Activated T-helper 1 cell treated with anti-CD3 and anti-CD28 coated beads, Interleukin-2, amount 50 U/mL, for 16 hours (primary cell): ENCODE measurements at regions not wholly inside any gene's neighbourhood (a gene's known extent, or its start where the extent isn't known, plus 50 kb on each side); places are given as distances from the start of the nearest gene placed in this dataset.
"Not testable (repeated sequence)": the region's sequence is repeated elsewhere in the genome, so short reads cannot be mapped to it uniquely, and the experiment has no call there.

Experiments
- DNase-seq, 2 donors: peaks; one replicate each; pipeline ENCODE4 v3.0.0-alpha.2; 2020; ENCODE audit warnings: low read depth in 1 of 2, low spot score in 1 of 2

DNA sequence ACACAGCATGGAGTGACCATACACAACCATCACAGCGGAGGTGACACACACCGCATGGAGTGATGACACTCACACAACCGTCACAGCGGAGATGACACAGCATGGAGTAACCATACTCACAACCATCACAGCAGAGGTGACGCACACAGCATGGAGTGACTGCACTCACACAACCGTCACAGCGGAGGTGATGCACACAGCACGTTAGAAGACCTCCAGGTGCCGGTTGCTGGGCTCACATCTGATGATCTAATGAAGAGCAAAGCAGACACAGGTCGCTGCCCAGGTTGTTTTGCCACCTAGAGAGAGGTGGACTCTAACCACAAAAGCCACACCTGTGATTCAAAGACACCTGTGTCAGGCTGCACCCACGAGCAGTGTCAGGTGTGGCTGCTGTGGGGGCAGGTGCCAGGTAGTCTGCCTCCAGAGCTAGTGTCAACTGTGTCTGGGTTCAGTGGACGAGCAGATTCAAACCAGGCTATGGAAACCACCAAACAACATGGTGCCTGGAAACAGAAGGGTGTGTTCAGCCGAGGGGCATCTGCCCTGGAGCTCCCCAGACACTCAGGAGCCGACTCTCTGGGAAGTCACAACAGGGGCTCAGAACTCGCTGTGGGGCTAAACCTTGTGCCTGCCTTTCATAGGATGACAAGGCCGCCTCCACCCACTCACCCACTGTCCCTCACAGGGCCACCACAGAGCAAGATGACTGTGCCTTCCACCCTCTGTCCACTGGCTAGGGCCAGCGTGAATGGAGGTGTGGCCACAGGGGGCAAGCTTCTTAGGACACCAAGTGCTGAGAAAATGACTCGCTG is 608.2 kb downstream of the TBC1D22A start:
- no peak for DNase-seq

DNA sequence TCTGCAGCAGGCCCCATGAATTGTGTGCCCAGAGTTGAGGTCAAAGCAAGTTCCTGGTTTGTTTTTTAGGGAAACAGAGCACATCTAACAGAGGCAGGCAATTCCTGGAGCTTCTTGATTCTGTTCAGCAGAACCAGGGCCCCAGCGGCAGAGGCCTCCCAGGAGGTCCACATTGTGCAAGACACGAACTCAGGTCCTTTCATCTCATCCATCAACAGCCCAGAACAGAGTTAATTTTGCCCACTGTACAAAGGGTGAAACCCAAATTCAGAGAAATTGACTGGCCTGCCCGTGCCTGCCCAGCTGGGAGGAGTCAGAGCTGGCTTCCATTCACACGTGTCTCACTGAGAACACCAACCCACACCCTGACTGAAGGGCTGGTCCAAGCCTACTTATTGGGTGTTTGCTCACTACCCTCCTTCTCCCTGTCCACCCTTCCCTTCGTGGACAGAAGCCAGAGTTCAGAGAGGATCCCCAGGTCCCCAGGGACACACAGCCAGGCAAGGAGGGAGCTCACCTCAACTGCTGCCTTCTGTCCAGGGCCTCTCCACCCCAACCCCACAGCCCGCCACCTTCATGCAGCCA is 607.1 kb downstream of the TBC1D22A start:
- no peak for DNase-seq

- no peak for DNase-seq
Observed at GRCh38 chr22:47369020-47369419, 606.6 kb downstream of the TBC1D22A start.

GRCh38 chr22:47367993-47368945 is 605.8 kb downstream of the TBC1D22A start:
- DNase-seq, result no peak

- no peak for DNase-seq
Observed at GRCh38 chr22:47367107-47367690, 604.7 kb downstream of the TBC1D22A start.

DNA sequence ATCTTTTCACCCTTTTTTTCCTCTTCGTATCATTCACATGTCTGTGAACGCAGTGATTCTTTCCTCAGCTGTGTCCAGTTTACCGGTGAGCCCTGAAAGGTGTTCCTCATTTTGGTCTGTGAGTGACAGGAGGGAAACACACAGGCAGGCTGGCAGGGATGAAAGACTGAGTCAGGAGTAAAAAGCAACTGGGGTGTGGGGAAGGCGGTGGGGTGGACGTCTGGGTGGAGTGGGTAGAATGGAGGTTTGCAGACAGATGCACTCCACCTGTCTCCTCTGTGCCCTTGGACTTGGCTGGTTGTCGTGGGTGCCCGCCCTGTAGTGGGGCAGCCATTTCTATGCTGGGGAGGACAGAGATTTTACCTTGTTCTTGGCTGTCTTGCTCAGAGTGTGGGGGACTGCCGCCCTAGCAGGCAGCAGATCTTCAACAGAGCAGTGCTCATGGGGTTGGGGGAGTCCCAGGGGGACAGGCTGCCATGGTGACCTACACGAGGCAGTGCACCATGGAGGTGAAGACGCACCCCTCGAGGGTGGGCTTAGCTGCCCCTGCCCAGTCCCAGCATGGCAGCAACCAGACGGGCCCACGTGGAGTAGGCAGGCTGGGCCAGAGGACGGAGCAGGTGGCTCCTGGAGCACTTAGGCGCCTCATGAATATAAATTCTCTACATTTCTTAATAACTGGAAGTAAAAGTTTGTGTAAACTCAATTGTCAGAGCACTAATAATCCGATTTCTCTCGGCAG is 603.7 kb downstream of the TBC1D22A start:
- DNase-seq, result no peak

- DNase-seq, result no peak
Observed at GRCh38 chr22:47361247-47361646, 598.8 kb downstream of the TBC1D22A start.

- DNase-seq, result no peak
Observed at GRCh38 chr22:47357493-47357892, 595.0 kb downstream of the TBC1D22A start.

GRCh38 chr22:47357086-47357485 is 594.6 kb downstream of the TBC1D22A start:
- no peak for DNase-seq

- no peak for DNase-seq
Observed at GRCh38 chr22:47356511-47357011, 594.1 kb downstream of the TBC1D22A start.

- DNase-seq, result no peak
Observed at GRCh38 chr22:47355776-47356510, 593.5 kb downstream of the TBC1D22A start.

DNA sequence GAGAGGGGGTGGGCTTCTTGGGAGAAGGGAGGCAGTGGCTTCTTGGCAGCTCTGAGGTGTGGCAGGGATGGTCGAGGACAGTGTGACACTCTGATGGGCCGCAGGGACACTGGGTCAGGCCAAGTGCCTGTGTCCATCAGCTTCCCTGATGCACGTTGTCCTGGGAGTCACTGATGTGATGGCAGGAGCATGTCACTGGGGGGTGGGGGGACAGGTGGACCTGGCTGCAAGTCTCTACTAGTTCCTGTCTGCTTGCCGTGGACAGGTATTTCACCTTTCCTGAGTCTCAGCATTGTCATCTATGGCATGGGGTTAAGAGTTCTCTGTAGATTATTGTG is 592.9 kb downstream of the TBC1D22A start:
- no peak for DNase-seq

DNA sequence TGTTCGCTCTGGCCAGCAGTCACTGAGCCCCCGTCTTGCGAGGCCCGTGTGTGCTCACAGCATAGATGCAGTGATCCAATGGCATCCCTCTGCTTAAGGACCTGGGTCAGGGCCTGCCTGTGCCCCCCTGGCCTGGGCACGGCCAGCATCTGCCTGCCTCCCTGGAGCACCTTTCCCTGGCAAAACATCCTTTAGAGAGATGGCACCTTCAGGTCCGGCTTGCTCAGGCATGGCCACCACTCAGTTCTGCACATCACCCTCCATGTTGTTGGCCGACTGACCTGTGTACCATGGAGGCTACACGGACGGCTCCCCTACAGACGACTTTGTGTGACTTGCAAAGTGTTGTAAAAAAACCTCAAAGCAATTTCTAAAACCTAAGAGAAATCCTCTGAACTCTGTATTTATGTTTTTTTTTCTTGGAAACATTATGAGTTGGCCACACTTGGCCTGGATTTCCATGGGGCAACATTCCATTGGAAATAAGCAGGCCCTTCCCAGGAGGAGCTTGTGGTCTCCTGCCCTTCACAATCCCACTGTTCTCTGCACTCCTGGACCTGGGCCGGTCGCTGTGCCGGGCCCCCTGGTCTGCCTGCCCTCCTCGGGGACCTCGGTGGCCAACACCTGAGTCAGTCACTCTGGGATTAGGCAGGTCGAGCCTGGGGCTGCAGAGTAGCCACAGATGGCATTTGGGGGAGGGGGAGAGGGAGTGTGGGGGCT is 592.4 kb downstream of the TBC1D22A start:
- no peak for DNase-seq

GRCh38 chr22:47352920-47353700 is 590.7 kb downstream of the TBC1D22A start:
- DNase-seq, result no peak

- DNase-seq, result no peak
Observed at GRCh38 chr22:47351836-47352579, 589.6 kb downstream of the TBC1D22A start.

- DNase-seq, result not testable (repeated sequence)
Observed at GRCh38 chr22:47346287-47346686, 583.8 kb downstream of the TBC1D22A start.

DNA sequence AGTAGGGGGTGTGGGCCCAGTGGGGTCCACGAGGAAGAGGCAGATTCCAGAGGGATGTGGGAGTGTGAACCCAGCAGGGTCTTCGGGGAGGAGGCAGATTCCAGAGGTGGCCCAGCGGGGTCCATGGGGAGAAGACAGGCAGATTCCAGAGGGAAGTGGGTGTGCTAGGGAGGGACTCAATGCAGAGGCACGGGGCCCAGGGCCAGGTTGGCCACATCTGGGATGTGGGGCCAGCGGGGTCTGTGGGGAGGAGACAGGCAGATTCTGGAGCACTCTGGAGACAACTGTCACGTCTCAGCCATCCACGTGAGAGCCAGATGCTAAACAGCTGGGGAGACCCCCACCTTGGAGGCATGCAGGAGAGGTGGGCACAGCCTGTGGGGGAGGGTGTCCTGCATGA is 582.6 kb downstream of the TBC1D22A start:
- DNase-seq, result no peak

GRCh38 chr22:47344414-47344813 is 582.0 kb downstream of the TBC1D22A start:
- no peak for DNase-seq
